GM21390 (cell line): ENCODE measurements at regions not wholly inside any gene's neighbourhood (a gene's known extent, or its start where the extent isn't known, plus 50 kb on each side); places are given as distances from the start of the nearest gene placed in this dataset.
"Not testable (repeated sequence)": the region's sequence is repeated elsewhere in the genome, so short reads cannot be mapped to it uniquely, and the experiment has no call there.

Source experiments
- ATAC-seq: cut with Tn5 transposase; IDR thresholded peaks from one replicate; pipeline ENCODE4 v1.9.1; 2021; ENCODE audit not compliant: unreplicated experiment

DNA sequence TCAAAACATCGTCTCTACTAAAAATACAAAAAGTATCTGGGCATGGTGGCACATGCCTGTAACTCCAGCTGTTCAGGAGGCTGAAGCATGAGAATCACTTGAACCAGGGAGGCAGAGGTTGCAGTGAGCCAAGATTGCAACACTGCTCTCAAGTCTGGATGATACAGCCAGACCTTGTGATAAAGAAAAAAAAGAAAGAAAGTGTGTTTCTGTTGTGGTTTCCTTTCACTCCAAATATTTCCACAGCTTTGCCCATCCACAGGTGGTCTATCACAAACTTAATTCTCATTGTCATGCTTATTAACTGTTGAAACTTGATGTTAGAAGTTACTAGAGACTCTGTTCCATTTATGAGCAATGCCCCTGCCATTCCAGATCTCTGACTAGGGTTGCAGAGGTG, 316.0 kb upstream of the SEMA3C start:
- ATAC-seq: no peak

DNA sequence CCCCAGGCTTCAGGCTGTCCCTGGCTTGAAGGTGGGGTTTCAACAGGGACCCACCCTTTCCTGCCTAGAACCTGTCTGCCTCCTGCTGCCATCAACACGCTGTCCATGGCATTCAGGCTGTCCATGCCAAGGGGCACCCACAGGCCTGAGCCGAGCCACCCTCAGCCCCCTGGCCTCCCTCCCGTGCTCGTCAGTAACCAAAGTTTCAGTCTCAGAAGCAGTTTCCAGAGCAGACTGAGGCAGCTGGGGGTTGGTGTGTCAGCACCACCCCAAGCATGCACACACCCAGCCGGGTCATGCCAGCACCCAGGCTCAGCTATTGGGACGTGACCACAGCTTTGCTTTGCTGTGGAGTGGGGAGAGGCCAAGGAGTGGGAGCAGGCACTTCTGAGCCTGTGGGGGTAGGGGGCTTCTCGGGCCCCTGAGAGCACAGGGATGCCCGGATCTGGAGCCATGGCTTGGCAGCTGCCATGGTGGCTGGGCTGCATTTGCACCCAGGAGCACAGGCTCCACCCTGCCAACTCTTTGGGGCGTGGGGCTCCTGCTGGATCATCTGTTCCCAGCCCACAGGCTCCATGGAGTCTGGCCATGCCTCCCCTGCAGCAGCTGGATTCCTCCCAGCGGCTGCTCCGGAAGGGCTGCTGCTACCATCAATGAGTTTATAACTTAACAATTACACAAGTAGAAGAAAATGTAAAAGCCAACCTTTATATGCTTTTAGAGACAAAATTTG, 314.5 kb upstream of the SEMA3C start:
- ATAC-seq: no peak

- ATAC-seq: no peak
Observed at GRCh38 chr7:81232084-81232799, 313.4 kb upstream of the SEMA3C start.

GRCh38 chr7:81231301-81231838, 312.5 kb upstream of the SEMA3C start:
- no peak for ATAC-seq

DNA sequence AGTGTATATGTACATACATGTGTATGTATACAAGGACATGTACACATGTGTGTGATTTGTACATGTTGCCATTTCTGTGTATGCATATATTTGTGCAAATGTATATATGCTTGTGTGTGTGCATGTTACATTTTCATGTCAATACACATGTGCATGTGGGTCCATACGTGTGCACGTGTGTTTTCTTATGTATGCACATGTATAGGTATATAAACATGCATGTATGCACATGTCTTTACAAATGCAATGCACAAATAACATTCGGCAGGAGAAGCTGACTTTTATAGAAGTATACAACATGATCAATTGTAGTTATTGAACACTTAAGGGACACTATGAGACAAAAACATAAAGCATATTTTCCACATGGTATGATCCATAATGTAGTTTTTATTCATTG, 307.4 kb upstream of the SEMA3C start:
- no peak for ATAC-seq

DNA sequence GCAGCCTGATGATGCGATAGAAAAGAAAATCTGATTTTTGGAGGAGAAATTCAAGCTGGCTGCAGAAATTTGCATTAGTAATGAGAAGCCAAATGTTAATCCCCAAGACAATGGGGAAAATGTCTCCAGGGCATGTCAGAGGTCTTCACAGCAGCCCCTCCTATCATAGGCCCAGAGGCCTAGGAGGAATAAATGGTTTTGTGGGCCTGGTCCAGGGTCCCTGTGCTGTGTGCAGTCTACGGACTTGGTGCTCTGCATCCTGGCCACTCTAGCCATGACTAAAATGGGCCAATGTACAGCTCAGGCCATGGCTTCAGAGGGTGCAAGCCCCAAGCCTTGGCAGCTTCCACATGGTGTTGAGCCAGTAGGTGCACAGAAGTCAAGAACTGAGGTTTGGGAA, 303.8 kb upstream of the SEMA3C start:
- not testable (repeated sequence) for ATAC-seq

GRCh38 chr7:81221527-81222217, 302.8 kb upstream of the SEMA3C start:
- ATAC-seq: no peak

DNA sequence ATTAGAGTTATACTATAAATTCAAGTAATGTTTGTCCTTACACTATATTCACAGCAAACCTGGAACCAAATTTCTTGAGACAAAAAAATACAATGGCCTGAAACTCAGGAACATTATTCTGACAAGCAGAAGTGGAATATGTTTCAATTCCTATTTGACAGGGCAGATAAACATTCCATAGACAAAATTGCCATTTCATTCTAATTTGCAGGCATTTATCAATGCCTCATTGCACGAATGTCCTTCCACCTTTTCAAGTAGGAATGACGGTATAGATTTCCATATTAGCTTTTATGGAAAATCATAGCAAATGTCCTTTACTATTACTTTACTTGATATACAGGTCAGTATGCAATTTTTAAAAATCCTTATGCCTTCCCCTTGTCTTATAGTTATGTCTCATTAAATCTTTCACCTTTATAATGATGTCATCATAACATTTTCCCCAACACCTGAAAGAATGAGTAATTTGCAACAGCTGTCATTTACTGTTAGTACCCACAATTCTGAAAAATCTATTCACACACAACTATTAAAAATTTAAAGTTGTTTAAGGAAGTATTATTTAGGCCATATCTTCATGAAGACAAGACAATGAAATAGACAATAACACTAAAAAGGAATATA, 299.7 kb upstream of the SEMA3C start:
- no peak for ATAC-seq

GRCh38 chr7:81213394-81213793, 294.5 kb upstream of the SEMA3C start:
- ATAC-seq: no peak

DNA sequence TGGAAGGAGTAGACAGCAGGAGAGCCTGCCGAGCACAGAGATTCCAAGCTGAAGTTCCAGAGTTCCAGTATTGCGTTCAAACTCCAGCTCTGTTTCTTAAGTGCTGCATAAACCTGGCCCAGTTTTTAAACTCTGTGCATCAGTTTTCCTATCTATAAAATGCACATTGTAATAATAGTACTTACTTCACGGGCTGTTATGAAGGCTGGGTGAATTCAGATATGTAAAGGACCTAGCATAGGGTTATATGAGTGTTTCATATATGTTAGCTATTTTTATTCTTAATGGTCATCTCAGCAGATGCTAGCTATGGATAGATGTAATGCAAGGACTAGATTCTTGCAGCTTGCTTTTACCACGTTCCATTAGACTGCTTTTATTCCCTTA, 293.1 kb upstream of the SEMA3C start:
- ATAC-seq: no peak

DNA sequence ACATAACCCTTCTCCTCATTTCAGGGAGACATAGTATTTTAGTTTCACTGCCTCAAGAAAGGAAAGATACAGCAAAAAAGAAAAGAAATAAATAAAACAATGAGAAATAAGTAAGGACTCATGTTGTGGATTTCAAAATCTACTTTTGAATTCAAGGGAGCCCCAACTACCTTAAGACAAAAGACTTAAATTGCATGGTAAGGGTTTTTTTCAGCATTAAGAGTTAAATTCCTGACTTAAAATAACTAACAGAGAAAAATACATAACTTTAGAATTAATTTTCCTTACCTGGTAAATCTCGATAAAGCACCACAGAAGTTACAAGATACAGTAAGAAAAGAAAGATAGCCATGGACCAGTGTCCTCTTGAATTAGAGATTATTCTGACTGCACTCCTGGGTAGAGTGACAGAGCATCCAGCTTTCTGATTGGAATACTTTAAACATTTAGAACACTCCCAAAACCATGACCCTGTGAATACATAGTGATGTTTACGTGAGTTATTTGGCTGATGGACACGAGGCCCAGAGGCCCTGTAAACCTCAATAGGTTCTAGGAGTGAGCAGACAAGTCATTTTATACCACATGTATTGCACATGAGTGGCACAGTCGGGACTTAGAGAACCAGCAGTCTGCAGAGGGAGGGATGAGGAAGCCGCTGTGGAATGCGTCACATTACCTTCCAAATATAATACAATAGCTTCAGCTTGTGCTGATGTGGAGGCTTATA, 292.5 kb upstream of the SEMA3C start:
- ATAC-seq: no peak

DNA sequence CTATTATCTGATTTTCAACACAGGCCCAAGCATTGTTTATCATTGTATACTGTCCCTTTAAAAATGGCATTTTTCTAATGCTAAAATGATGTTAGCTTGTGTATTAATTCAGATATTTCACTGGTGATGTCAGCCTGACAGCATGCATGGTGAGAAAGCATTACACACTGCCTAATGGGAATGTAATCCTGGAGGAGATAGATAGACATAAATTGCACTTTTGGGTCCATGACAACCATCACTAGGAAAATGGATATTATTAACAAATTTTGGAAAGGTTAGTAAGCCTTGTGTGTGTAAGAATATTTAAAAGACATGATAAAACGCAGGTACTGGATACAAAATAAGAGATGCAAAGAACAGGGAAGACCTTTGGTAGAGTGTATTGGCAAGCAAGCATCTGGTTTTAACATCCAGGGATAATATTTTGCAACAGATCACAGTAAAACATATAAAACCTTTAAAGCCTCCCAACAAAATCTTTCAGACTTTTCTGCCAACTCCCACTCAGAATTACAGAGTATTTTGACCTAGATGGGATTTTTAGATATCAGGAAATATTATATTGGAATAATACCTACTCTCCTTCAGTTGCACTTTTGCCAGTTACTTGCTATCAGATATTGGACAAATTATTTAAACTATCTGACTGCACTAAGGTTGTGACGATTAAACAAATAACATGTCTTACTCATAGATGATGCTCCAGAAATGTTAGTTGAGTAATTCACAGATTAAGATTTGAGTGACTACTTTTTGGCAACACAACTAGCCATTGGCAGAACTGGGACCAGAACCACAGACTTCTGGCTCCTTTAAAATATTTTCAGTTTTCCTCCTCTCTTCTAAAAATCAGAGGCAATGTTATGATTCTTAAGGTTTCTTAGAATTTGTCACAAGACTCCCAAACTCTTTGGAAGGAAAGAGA, 291.6 kb upstream of the SEMA3C start:
- no peak for ATAC-seq

- ATAC-seq: no peak
Observed at GRCh38 chr7:81209059-81209458, 290.2 kb upstream of the SEMA3C start.

- no peak for ATAC-seq
Observed at GRCh38 chr7:81207801-81208200, 288.9 kb upstream of the SEMA3C start.

GRCh38 chr7:81206667-81207360, 288.0 kb upstream of the SEMA3C start:
- ATAC-seq: no peak

- no peak for ATAC-seq
Observed at GRCh38 chr7:81206217-81206616, 287.4 kb upstream of the SEMA3C start.

DNA sequence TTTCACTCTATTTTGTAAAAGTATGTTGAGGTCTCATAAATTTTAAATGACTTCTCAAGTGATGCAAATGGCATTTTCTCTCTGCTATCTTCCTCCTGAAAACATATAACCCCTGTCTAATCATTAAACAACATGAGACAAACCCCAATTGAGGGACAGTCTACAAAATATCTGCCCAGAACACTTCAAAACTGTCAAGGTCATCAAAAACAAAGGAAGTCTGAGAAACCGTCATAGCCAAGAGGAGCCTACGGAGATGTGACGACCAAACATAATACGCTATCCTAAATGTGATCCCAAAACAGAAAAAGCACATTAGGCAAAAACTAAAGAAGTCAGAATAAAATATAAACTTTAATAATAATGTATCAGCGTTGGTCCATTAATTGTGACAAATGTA, 282.3 kb upstream of the SEMA3C start:
- no peak for ATAC-seq

DNA sequence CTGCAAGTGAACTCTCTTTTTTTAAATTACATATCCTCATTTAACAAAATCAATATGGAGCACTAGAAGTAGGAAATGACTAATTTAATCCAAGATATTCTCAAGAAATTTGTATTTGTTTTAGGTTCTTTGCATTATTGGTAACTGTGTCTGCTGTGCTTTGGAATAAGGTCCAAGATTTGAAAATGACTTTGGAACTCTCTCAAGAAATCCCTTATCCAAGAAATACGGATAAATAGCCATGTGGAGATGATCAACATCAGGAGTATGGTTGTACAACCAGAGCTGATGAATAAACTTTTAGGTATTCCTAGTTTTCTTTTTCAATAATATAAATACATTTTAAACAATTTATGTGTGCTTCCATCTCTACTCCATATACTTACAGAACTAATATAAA, 279.9 kb upstream of the SEMA3C start:
- ATAC-seq: no peak

DNA sequence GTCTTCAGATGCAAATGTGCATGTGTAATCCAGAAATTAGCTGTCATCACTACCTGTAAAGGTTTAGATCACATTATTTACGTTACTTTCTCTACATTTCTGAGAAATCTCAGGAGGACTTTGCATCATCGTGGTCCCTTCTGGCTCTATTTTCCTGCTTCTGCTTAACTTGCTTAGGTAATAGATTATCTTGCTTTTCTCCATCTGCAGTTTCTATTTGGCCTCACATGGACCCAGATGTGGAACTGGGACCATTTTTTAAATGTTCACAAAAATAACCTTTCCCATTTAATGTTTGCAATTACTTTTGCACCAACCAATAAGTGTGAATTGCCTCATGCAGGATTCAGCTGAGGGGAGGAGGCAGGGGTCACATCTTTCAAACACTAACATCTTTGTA, 278.4 kb upstream of the SEMA3C start:
- ATAC-seq: no peak
